T1000 (cell line): ENCODE measurements at regions not wholly inside any gene's neighbourhood (a gene's known extent, or its start where the extent isn't known, plus 50 kb on each side); places are given as distances from the start of the nearest gene placed in this dataset.

ENCODE experiments used
- DNase-seq: peaks from one replicate; lab custom pipeline; 2025; ENCODE audit warnings: mixed read lengths; lab: John Stamatoyannopoulos, UW

GRCh38 chr5:111676926-111677415 lies 80.0 kb downstream of the NREP start:
- DNase-seq, result no peak

DNA sequence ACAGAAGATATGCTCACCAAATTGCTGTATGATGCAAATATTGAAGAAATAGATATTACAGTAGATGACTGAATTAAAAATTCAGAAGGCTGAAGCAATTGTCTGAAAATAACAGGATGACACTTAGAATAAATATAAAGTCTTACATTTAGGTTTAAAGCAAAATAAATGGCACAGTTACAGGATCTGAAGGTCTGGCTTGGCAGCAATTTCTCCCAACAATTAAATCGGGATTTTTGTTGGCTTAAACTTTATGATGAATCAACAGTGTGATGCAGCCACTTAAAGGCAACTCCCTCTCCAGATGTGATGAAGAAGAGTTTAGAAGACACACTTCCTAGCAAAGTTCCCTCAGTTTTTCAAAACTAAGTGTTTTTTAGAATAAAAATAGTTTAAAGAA lies 80.5 kb downstream of the NREP start:
- no peak for DNase-seq

DNA sequence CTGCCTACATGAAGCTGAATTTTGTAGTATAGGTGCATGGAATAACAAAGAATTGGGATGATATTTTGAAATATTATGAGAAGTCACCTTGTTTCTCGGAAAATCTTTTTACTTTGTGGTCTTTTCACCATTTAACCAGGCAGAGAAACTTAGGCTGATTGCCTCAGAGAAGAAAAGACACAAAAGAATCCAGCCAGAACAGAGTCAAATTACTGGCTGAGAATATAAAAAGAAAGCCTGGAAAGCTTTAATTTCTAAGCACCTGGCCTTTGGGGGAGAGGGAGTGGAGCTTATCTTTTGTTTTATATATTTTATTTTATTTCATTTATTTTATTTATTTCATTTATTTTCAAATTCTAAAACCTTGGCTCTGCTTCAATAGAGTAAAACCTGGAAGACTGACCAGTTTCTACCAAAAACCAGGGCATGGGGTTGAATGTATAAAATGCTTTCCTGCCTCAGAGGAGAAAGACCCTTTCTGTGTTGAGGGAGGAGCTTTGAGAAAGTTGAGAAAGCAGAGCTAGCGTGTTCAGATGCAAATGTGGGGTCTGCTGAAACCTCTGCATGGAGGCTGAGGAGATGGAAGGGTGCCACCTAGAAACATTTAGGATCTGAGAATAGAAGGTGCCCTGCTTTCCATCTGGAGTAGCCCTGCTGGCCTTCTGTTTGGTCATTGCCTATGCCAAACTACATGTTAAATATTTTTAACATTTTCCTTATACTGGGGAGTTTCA lies 81.6 kb downstream of the NREP start:
- no peak for DNase-seq

DNA sequence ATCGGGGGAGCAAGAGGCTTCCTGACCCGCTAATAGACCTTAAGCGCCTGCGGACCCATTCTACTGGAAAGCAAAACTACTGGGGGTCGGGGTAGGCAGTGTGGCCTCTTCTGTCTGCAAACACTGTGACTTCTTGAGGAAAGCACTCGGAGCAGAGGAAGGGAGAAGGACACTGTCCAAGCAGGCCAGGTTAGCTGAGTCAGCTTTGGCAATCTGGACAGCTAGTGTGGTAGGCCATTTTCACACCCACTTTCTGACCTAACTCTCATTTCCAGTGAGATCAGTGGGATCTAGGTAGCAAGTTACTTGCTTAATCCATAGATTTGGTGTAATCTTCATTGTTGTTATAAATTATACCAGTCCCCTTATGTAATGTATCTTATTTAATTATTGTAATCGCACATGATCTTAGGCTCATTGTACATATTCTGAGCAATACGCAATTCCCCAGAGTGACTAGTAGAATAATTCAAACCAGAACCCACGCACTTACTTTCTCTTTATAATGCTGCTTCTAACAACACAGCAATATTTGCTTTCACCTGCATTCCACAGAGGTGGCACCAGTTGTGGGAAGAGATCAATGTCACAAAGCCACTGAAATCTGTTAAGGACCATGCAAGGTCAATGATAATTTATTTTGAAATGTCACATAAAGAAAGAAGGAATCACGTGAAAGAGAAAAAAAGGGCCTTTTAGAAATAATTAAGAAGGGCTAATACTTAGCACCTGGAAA lies 82.9 kb downstream of the NREP start:
- no peak for DNase-seq

GRCh38 chr5:111672099-111672498 lies 84.9 kb downstream of the NREP start:
- DNase-seq, result no peak

- DNase-seq, result no peak
Observed at GRCh38 chr5:111670826-111671492, 86.0 kb downstream of the NREP start.

DNA sequence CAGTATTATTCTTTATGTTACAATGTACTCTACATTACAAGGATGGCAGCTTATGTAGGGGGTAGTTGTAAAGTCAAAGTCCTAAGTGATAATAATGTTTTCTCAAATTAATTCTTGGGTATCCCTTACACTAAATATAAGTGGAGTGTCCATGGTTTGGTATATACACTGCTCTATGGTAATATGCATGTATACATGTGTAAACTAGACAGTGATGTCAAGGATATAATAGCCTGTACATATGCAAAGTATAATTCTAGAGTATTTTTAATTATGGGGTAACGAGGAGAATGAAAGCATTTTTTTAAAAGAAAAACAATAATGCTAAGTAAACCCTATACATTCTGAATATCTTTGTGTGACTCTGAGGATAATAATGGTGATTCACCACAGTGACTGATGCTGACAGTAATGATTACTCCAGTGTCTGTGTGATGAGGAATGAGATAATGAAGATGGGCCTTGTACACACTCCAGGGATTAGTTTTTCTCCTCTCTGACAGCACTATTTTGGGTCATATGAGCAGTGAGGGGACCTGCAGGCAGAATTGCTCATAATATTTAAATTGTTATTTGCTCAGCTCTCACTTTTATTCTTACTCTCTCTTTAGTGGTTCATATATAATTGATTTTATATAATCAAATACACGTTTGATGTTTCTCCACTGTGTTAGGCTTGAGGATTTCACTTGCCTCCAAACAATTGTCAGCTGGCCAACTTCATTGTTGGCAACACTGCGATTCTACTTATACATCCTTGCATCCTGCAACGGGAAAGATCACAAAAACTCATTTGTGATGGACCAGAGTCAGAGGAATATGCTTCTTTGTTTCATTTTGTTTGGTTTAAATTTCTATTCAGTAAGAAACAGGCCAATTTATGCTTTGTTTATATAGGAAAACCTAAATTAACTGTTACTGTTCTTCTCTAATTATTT lies 88.2 kb downstream of the NREP start:
- no peak for DNase-seq

DNA sequence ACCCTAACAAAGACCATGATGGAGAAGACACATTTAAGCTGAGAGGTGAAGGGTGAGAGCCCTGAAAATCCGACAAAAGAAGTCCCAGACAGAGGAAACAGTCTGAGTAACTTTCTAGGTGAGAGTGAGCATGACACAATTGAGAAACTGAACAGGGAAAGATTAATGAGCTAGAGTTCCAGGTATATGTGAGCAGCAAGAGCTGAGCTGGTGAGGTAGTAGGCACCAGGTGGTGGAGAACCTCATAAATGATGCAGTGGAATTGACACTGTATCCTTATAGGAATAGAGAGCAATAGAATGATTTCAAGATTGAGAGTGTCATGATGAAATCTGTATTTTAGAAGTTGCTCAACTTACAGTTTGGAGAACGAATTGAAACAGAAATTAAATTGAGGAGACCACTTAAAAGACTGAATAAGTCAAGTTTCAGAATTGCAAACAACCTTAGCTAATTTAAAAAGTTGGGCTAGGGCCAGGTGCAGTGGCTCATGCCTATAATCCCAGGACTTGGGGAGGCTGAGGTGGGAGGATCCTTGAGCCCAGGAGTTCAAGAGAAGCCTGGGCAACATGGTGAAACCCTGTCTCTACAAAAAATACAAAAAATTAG lies 89.8 kb downstream of the NREP start:
- no peak for DNase-seq

- DNase-seq, result no peak
Observed at GRCh38 chr5:111656580-111656979, 100.4 kb downstream of the NREP start.

DNA sequence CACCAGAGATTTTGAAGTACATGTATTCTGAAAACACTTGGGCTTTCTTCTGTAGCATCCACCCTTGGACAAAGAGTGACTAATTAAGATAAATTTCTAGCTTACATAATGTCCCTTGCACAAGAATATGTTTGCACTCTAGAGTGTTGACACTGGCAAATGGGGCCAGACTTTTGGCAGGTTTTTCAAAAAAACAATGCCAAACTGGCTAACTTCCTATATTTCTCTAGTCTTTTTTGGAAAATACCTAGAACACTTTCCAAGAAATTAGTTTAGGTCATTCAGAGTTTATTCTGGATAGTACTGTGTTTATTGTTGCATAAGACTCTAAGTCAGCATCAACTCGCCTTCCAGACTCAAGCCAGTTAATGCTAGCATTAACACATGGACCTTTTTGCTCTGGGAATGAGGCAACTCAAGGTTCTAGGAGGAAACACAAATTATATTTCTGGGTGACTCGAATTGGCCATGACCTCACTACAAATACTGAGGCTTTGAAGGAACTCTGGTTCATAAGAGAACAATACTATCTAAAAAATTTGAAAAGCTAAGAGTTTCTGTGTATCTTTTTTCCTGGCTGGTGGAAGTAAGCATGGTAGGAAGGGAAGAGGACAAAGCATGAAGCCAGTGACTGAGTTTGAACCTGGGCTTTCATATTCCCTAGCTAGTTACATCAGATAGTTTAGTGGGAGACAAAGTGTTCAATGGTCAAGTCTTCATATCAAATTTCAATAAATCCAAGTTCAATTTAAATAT lies 101.6 kb downstream of the NREP start:
- no peak for DNase-seq

- DNase-seq, result no peak
Observed at GRCh38 chr5:111653408-111653807, 103.6 kb downstream of the NREP start.

DNA sequence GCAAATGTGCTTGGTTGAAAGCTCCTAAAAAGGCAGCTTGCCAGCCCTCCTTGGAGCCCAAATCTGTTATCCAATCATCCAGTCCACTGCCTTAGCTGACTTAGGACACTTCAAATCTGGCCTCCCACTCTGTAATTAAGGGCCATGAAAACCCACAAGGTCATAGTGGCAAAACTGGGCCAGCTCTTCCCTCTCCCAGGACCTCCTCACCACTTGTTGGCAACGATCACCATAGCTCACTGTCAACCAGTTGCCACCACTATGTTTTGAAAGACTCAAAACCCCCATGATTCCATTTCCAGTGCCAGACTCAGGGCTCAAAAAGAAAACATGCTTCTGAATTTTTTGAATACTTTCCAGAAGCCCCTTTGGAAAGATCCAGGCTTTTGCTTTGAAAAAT lies 107.5 kb downstream of the NREP start:
- DNase-seq, result no peak

GRCh38 chr5:111645303-111645838 lies 111.6 kb downstream of the NREP start:
- no peak for DNase-seq

GRCh38 chr5:111643499-111643898 lies 113.5 kb downstream of the NREP start:
- DNase-seq, result no peak

DNA sequence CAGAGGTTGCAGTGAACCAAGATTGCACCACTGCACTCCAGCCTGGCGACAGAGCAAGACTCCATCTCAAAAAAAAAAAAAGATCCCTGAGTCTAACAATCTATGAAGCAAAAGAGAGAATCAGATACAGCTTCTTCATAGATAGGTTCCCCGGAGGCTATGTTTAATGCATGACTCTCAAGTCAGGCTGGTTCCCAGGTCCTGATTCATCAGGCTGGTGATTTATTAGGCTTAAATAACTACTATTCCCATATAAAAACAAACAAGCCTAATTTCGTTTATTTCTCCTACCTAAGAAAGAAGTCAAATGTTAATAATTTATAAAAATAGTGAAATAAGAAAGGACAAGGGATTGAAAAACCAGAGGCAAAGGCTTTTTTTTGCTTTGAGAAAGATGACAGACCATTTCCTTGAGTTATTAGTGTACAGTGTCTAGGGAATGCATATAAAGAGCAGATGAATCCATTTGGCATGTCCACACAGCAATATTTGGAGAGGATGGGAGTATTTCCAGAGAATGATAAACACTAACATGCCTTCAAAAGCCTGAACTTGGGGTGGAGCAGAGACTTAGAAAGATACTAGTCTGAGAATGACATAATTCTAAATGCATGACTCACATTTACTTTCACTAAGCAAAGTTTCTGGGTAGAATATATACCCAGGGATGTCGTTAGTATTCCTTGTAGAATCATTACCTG lies 115.3 kb downstream of the NREP start:
- peak; percentile 17 for DNase-seq

GRCh38 chr5:111639912-111640311 lies 117.1 kb downstream of the NREP start:
- DNase-seq, result no peak

DNA sequence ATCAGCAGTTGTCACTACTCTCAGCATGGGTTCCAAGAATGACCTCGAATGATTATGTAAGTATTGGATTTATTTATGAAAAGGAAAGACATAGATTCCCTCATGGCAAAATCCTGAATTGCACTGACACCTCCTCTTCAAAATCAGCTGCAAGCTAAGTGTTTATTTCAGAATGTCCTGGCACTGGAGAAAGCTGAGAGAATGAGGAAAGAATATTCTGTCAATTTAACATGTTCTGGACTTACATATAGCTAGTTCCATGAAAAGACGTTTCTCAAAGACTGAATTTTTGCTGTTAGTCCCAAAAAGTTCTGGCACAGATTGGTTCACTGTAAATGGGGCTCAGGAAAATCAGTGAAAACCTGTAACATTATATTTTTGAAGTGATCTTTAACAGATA lies 120.3 kb downstream of the NREP start:
- no peak for DNase-seq

DNA sequence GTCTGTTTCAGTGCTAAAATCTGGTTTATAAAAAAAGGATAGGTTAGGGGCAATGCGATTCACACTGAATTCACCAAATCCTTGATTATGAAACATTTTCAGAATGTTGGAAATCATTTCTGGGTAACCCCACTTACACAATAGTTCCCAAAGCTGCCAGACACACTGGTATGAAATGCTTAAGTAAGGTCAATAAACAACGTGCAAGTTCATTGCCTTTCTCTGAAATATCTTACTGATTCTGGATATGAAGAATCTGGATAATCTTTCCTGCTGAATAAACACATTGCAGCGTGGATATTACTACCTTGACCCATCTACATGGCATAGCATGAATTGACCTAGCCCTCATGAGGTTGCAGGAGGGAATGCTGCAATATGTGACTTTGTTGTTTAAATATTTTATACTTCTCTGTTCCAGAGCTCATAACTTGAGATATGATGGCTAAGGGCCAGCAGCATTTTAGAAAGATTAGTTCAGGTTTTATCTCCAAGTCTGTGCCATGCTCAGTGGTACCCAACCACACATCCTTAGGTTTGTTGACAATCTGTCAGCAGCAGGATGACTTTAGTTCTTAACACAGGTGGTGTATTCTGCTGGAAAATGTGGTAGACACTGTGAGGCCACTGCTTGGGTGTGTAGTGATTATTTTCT lies 121.0 kb downstream of the NREP start:
- no peak for DNase-seq
